ENCODE measurements at regions not wholly inside any gene's neighbourhood (a gene's known extent, or its start where the extent isn't known, plus 50 kb on each side); places are given as distances from the start of the nearest gene placed in this dataset.

DNA sequence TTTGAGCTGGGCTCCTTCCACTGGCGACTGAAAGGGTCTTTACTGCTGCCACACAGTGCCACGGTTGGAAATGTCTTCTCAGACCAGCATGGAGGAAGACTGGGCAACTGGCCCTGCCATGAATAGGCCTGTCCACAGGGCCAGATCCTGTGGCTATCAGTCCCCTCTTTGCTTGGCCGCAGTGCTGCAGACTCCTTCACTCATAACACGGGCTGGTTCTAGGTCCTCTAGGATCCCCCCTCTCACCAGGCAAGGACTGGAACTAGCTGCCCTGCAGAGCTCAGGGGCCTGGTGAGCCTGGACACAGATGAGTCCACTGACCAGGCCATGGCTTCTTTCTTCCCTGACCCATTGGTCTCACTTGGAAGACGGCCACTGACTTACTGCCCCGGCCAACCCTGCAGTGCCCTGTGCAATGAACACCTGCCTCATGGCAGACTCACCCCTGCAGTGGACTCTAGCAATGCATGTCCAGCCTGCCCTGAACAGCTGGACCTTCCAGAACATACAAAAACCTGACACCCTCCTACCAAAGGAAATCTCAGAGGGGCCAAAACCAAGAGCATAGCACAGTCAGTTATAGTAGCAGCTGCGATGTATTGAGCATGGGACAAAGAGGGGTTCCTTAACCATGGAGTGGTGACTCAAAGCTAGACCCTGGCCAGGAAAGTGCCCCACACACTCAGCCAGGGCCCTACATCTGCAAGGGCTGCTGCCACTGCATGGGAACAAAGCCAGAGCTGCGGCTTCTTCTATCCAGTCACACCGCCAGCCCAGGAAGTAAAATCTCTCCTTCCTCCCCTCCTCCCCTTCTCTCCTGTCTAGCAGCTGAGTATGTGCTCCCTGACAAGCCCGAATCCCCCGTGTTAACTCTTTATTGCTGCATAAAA lies 72.1 kb upstream of the ITGA11 start:
- H3K4me3 ChIP-seq = no peak overlapping the region
- no peak for TF ChIP-seq POLR2AphosphoS5 (IDR thresholded peaks at IDR 0.05; ENCODE audit: borderline replicate concordance, low read depth, low read length)
- no peak for TF ChIP-seq FOXP2 (optimal IDR thresholded peaks at IDR 0.05; ENCODE audit: control extremely low read depth, extremely low read length, insufficient read depth)
- no peak for TF ChIP-seq EZH2 (IDR thresholded peaks at IDR 0.05)
- H3K9ac ChIP-seq (ENCODE audit: insufficient read length) = no peak overlapping the region
- no peak for DNase-seq (ENCODE audit: low read depth, low spot score)
- no peak overlapping the region for H3K27ac ChIP-seq
- no peaks in the 10 kb centered on the region for H3K9me3 ChIP-seq (ENCODE audit: low read depth, low read length)
- H3K36me3 ChIP-seq (ENCODE audit: insufficient read depth, low read length) = no peaks in the 10 kb centered on the region

DNA sequence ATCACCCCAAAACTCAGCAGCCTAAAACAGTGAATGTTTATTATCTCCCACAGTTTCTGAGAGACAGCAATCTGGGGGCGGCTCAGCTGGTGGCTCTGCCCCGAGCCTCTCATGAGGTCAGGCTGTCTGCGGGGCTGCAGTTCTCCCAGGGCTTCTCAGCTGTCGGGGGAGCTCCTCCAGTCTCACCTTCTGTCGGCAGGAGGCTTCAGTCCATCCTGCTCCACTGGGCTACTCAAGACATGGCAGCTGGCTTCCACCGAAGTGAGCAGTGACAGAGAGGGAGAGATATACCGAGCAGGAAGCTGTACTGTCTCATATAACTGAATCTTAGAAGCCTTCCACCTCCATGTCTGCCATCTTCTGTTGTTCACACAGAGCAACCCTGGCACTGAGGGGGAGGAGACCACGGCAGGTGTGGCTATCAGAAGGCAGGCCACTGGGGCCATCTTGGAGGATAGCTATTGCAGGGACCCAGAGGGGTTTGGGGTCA lies 72.8 kb upstream of the ITGA11 start:
- Histone ChIP-seq H3K27ac (no peak overlapping the region), H3K36me3 (ENCODE audit: insufficient read depth, low read length) (no peaks in the 10 kb centered on the region), H3K4me3 (no peak overlapping the region), H3K9ac (ENCODE audit: insufficient read length) (no peak overlapping the region), H3K9me3 (ENCODE audit: low read depth, low read length) (no peaks in the 10 kb centered on the region)
- TF ChIP-seq EZH2 (IDR thresholded peaks at IDR 0.05) (no peak), POLR2AphosphoS5 (IDR thresholded peaks at IDR 0.05; ENCODE audit: borderline replicate concordance, low read depth, low read length) (no peak), FOXP2 (optimal IDR thresholded peaks at IDR 0.05; ENCODE audit: control extremely low read depth, extremely low read length, insufficient read depth) (no peak)
- DNase-seq (ENCODE audit: low read depth, low spot score) = no peak

- no peak for DNase-seq (ENCODE audit: low read depth, low spot score)
- no peaks in the 10 kb centered on the region for H3K36me3 ChIP-seq (ENCODE audit: insufficient read depth, low read length)
- TF ChIP-seq EZH2 (IDR thresholded peaks at IDR 0.05) (no peak), POLR2AphosphoS5 (IDR thresholded peaks at IDR 0.05; ENCODE audit: borderline replicate concordance, low read depth, low read length) (no peak), FOXP2 (optimal IDR thresholded peaks at IDR 0.05; ENCODE audit: control extremely low read depth, extremely low read length, insufficient read depth) (no peak)
- no peak overlapping the region for H3K4me3 ChIP-seq
- H3K9me3 ChIP-seq (ENCODE audit: low read depth, low read length) = no peaks in the 10 kb centered on the region
- no peak overlapping the region for H3K9ac ChIP-seq (ENCODE audit: insufficient read length)
- no peak overlapping the region for H3K27ac ChIP-seq
Observed at GRCh38 chr15:68506071-68506470, 72.7 kb upstream of the CORO2B start.

DNA sequence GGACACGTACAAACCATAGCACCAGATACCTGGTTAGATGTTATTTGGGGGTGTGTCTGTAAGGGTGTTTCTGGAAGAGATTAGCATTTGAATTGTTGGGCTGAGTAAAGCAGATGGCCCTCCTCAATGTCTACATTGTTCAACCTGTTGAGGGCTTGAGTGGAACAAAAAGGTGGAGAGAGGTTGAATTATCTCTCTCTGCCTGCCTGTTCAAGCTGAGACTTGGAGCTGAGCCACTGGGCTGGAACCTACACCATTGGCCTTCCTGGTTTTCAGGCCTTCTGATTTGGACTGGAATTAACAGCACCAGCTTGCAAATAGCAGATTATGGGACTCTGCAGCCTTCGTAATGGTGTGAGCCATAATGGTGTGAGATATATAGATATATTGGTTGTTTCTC lies 71.3 kb upstream of the CORO2B start:
- Histone ChIP-seq H3K4me3 (no peak overlapping the region), H3K9me3 (ENCODE audit: low read depth, low read length) (no peaks in the 10 kb centered on the region; the same call in 1 of the 2 replicates), H3K27ac (no peak overlapping the region), H3K36me3 (ENCODE audit: insufficient read depth, low read length) (no peaks in the 10 kb centered on the region), H3K9ac (ENCODE audit: insufficient read length) (no peak overlapping the region)
- DNase-seq (ENCODE audit: low read depth, low spot score) = no peak
- no peak for TF ChIP-seq FOXP2 (optimal IDR thresholded peaks at IDR 0.05; ENCODE audit: control extremely low read depth, extremely low read length, insufficient read depth)
- no peak for TF ChIP-seq POLR2AphosphoS5 (IDR thresholded peaks at IDR 0.05; ENCODE audit: borderline replicate concordance, low read depth, low read length)

DNA sequence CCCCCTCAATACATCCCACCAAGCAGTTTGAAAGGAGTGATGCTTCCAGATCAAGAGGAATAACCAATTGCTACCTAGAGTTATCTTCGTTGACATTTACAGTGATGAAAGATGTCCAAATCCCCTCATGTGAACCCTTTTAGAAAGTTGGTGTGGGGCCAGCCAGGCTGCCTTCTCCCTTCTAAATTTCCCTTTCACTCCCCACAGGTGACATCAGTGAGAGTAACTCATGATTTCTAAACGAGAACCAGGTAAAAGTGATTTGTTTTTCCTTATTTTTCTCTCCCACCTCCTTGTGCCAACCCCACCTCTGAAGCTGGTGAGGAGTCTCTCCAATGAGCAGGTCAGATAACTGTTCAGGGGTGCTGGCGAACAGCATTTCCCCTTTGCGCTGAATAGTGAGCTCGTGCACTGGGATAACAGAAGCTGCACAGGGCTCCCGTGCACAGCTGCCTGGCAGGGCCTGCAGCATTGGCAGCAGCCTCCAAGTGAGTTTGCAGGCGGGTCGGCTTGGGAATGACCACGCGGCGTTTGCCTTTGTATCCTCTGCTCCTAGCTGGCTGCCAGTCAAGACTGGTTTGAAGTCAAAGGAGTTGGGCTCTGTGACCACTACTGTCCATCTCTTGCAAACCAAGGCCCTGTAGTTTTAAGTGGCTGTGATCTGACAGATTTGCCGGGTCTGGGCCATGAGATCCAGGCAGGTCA lies 70.2 kb upstream of the CORO2B start:
- DNase-seq (ENCODE audit: low read depth, low spot score) = no peak
- Histone ChIP-seq H3K36me3 (ENCODE audit: insufficient read depth, low read length) (no peaks in the 10 kb centered on the region), H3K9me3 (ENCODE audit: low read depth, low read length) (peaks cover 2% of the 10 kb centered on the region; the same call in 1 of the 2 replicates), H3K9ac (ENCODE audit: insufficient read length) (no peak overlapping the region), H3K4me3 (no peak overlapping the region), H3K27ac (no peak overlapping the region)
- TF ChIP-seq POLR2AphosphoS5 (IDR thresholded peaks at IDR 0.05; ENCODE audit: borderline replicate concordance, low read depth, low read length) (no peak), EZH2 (IDR thresholded peaks at IDR 0.05) (no peak), FOXP2 (optimal IDR thresholded peaks at IDR 0.05; ENCODE audit: control extremely low read depth, extremely low read length, insufficient read depth) (no peak)

GRCh38 chr15:68510558-68510957 lies 68.2 kb upstream of the CORO2B start:
- no peak overlapping the region for H3K9ac ChIP-seq (ENCODE audit: insufficient read length)
- peaks cover 4% of the 10 kb centered on the region; the same call in 1 of the 2 replicates for H3K9me3 ChIP-seq (ENCODE audit: low read depth, low read length)
- no peak overlapping the region for H3K4me3 ChIP-seq
- TF ChIP-seq EZH2 (IDR thresholded peaks at IDR 0.05) (no peak), POLR2AphosphoS5 (IDR thresholded peaks at IDR 0.05; ENCODE audit: borderline replicate concordance, low read depth, low read length) (no peak), FOXP2 (optimal IDR thresholded peaks at IDR 0.05; ENCODE audit: control extremely low read depth, extremely low read length, insufficient read depth) (no peak)
- no peak for DNase-seq (ENCODE audit: low read depth, low spot score)
- no peak overlapping the region for H3K27ac ChIP-seq
- H3K36me3 ChIP-seq (ENCODE audit: insufficient read depth, low read length) = no peaks in the 10 kb centered on the region

- Histone ChIP-seq H3K36me3 (ENCODE audit: insufficient read depth, low read length) (no peaks in the 10 kb centered on the region), H3K4me3 (no peak overlapping the region), H3K27ac (no peak overlapping the region), H3K9ac (ENCODE audit: insufficient read length) (no peak overlapping the region), H3K9me3 (ENCODE audit: low read depth, low read length) (peaks cover 4% of the 10 kb centered on the region; the same call in 1 of the 2 replicates)
- DNase-seq (ENCODE audit: low read depth, low spot score) = no peak
- no peak for TF ChIP-seq POLR2AphosphoS5 (IDR thresholded peaks at IDR 0.05; ENCODE audit: borderline replicate concordance, low read depth, low read length)
Observed at GRCh38 chr15:68511073-68511991, 67.5 kb upstream of the CORO2B start.

Data from SK-N-MC (cell line).